NCI-H187 treated with DMSO at 0.1 percent for 48 hours (cell line): ENCODE measurements at regions not wholly inside any gene's neighbourhood (a gene's known extent, or its start where the extent isn't known, plus 50 kb on each side); places are given as distances from the start of the nearest gene placed in this dataset.

Experiments used
- DNase-seq: peaks from one replicate; lab custom pipeline; 2025; lab: John Stamatoyannopoulos, UW

DNA sequence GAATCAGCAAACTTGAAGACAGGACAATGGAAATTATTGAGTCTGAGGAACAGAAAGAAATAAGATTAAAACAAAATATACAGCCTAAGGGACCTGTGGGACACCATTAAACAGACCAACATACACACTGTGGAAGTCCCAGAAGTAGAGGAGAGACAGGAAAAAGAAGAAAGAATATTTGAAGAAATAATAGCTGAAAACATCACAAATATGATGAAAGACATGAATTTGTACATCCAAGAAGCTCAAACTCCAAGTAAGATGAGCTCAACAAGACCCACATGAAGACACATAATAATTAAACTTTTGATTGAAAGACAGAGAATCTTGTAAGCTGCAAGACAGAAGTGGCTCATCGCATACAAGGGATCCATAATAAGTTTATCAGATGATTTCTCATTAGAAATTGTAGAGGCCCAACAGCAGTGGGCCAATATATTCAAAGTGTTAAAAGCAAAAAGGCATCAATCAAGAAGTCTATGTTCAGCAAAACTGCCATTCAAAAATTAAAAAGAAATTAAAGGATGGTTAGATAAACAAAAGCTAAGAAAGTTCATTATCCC lies 311.3 kb upstream of the ADGRL2 start:
- no peak for DNase-seq

DNA sequence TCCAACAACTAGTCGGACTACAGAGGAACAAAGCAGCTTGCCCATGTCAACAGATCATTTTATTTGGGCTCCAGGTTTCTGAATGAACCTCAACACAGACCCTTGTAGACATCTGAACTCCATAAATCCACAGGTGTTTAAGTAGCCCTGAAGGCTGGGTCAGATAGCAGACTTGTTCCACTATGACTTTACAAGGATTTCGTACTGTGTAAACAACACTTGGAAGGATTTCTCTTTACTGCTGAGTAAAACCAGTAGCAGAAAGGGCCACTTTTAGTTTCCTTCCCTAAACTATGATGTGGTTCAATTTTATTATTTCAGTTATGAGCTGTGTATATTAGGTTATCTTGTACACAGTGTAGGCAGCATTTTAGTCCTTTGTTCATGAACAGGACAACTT lies 316.4 kb upstream of the ADGRL2 start:
- DNase-seq, result peak; percentile 41

DNA sequence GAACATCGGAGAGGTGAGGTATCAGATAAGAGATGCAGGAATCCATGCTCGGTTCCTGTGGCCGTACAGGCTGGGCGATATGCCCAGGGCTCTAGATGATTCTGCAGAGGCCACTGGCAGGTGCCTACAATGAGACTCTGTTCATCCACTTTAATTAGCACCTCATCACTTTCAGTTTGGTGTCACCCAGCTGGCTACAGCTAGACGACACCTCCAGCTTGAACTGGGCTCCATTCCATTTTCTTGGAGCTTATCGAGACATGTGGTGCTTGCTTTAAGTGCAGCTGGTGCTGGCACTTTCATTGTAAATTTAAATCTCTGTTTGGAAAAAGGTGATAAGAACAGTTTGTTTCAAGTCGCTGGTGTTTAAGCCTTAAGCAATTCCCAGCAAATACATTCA lies 322.5 kb upstream of the ADGRL2 start:
- no peak for DNase-seq

DNA sequence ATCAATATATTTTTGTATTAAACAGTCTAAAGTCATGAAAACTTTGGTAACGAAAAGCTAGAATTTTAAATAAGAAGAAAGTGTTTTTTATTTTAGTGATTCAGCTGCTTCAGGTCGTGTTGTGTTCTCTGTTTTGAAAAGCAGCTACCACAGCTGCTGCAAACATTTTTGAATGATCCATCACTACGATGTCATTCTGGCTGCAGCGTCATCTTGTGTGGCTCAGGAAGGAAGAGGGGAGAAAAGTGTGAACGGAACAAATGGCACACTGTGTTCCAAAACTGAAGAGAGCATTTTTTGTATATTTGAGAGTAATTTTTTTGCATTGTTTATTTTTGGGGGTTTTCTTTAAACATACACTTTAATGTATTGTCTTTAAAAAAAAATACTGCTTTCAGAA lies 323.0 kb upstream of the ADGRL2 start:
- no peak for DNase-seq

DNA sequence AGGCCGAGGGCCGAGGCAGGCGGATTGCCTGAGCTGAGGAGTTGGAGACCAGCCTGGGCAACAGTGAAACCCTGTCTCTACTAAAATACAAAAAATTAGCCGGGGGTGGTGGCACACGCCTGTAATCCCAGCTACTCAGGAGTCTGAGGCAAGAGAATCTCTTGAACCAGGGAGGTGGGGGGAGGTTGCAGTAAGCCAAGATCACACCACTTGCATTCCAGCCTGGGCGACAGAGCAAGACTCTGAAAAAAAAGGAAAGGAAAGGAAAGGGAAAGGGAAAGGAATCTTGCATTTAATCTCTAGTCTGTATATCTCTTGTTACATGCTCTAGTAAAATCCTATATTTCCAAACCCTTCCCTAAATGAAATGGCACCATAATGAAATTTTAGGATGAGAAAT lies 328.3 kb upstream of the ADGRL2 start:
- no peak for DNase-seq

DNA sequence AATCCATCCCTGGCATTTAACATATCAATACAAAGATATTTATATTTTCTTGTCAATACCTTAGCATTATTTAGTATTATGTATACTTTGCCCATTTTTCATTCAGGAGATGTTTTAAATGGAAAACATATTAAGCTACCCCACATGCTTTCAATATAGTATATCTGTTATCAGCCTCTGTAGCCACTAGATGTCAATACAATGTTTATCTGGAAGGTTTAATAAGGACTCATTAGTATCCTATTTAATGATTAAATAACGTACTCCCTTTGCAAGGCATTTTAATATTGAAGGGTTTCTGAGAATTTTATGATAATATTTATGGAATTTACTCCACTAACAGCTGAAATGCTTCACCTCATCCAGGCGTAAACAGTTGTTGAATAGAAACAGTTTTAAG lies 329.5 kb upstream of the ADGRL2 start:
- no peak for DNase-seq

DNA sequence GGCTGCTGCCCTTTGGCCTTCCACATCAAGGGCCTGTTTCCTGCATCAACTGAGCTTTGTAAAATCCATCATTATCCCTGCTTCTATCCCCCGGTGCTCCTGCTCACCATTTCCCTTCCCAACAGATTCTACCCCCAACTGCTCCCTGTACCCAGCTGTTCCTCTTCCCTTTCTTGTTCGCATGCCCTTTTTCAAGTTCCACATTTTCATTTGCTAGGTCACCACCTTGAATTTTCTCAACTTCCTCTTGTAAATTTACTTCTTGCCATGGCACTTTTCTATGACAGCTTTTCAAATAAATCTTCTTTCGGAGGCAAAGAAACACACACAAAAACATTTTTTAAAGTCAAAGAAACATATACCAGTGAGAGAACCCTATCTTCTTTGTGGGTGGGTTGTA lies 330.5 kb upstream of the ADGRL2 start:
- no peak for DNase-seq

DNA sequence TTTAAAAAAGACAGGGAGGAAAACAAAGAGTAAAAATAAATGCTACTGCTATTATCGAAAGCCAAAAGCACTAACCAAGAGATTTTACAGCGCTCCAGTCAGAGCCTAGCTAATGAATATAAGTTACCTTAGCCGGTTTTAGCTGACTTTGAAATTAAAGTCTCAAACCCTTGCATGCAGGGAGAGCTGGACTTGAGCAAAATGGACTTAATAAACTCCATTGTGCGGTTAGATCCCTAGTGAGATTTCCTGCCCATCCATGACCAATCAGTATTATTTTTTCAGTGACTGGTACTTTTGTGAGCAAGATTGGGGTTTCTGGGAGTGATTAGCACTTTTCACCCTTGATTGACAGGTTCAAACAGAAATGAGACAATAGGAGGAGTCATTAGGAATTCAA lies 333.4 kb upstream of the ADGRL2 start:
- DNase-seq, result no peak

DNA sequence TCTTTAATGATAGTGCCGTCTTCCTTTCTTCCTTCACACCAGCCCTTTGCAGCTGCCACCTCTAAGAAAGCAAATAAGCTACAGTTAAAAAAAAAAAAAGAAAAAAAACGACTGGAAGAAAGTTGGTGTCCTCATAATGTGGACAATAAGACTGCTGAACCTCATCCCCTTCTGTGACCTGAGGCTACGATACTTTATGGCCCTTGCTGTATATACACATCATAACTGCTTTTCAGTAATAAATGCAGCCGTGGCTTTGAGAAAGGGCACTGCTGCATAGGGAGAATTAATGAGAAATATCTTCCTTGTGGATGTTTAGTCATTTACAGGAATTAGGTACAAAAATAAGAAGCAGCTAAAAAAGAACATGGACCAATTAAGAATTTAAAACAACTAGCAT lies 333.8 kb upstream of the ADGRL2 start:
- no peak for DNase-seq

DNA sequence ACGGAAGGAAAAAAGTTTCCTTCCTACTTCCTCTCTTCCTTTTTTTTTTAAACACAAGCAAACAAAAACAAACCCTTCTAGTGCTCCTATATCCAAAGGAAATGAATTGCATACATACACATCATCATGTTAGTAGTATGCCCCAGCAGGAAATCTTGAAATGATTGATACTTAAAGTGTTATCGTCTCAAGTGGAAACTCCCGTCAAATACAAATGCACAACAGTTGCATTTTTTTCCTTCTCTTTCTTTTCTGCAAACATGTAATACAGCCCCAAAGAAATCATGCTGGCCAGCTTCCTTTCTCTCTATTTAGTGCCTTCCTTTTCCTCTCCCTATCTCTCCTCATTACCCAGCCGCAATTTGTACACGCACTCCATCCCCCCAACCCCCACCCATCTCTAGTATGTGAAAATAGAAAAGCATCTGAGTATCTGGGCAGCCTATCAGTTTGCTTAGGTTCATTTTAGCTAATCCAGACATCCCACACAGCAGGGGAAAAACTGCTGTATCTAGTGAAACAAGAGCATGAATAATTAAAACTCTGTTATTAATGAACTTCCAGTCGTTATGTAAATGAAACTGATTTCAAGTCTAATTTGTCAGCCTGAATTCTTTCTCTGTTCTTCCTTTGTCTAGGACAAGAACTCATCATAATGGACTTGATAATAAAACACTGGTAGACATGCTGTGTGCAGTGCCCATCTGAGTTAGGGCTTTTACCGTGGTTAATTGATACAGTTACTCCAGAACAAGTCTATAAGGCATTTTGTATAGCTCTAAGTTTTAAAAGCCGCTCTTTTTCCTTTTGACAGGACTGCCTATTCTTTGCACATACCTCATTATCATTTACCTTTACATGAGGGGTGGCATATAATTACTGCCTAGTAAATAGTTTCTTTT lies 336.5 kb upstream of the ADGRL2 start:
- no peak for DNase-seq

DNA sequence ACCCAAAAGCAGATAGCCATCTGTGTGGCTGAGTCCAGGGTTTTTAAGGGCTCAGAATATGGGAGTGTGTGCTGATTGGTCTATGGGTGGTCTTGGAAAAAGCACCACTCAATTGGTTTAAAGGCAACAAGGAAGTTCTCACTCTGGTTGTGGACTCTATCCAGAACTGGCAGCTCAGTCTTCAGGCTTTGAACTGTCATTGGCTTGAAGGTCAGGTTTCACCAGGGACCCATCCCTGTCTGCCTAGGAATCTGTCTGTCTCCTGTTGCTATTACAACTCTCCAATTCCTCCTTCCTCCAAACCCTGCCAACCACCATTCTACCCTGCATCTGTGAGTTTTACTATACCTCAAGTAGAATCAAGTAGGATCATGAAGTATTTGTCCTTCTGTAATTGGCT lies 341.7 kb upstream of the ADGRL2 start:
- DNase-seq, result no peak

DNA sequence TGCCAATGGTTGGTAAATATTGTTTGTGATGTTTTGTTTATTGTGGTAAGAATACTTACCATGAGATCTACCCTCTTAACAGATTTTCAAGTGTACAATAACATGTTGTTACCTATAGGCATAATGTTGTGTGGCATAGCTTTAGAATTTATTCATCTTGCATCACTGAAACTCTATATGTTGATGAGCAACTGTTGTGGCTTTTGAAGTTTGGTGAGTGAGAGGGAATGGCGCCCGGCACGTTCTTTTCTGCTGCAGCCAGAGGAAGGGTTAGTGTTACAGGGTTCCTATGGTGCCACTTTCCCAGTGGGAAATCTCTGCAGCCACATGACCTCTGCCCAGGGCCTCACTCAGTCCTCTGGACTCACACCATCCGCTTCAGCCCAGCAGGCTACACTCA lies 342.5 kb upstream of the ADGRL2 start:
- DNase-seq, result no peak

DNA sequence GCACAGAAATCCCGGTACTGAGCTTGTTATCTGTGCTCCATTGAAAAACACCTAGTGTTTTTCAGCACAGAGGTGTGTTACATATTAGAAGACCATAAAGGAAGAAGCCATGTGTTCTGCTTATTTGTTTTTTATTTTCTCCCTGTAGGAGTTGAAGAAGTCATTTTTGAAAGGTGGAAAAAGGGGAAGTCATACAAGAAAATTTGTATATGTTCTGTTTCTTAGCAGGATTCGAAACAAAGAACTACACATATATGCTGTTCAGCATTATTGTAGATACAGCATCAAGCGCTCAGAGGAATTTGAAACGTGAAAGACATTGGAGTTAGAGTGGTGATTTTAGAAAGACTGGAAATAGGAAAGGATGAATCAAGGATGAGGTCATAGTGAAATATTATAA lies 345.3 kb upstream of the ADGRL2 start:
- no peak for DNase-seq

DNA sequence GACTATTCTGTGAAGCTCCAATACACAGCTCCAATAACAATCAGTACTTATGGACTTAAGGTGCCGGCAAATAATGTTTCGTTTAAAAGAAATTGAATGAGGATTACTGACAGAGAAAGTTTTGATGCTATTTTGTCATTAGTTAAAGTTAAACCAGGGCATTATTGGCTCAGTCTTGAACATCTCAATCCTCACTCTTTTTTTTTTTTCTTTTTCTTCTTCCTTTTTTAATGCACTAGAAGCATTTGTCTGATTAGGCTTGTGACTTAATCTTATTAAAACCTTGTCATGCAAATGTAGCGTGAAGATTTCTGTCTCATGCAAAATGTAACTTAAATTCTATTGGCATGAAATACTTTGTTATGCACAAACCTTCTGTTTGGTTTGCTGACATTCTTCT lies 346.8 kb upstream of the ADGRL2 start:
- DNase-seq, result no peak

DNA sequence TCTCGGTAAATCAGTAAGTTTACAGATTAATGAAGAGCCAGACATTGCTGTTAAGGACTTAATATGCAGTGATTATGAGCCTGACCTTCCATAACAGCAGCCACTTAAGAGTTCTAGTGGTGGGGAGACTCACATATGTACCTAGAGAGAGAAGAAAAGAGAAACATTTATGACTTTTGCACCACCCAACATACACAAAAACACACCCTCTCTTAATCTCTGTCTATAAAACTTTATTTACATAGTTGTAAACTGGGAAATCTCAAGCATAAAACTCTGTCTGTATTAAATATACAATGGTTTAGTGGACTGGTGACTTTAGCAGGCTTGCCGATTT lies 347.4 kb upstream of the ADGRL2 start:
- DNase-seq, result no peak

DNA sequence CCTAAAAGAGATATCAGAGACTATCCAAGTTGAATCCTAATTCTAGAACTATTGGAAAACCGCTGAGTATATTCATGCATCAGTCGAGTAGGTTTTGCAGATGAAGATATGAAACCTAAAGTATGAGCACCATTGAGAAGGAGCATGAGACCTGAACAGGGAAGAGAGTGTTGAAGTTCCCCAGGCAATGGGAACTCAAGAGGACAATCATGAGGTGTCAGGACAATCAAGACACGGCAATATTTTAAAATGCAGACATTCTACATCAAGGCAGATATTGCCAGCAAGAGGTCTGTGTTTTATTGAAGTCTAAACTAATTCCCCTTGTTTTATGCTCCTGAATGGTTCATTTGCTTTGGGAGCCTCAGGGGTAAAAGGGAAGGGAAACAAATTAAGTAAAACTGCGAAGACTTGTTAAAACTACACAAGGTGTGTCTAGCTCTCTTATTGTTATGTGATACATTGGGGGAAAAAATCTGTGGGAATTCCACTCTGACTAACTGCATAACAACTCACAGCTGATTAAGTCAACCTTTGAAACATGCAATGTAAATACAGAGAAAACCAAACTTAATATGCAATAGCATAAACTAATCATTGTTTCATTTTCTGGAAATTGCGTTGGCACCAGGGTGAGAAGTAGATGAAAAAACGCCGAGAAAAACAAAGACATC lies 347.9 kb upstream of the ADGRL2 start:
- DNase-seq, result no peak

DNA sequence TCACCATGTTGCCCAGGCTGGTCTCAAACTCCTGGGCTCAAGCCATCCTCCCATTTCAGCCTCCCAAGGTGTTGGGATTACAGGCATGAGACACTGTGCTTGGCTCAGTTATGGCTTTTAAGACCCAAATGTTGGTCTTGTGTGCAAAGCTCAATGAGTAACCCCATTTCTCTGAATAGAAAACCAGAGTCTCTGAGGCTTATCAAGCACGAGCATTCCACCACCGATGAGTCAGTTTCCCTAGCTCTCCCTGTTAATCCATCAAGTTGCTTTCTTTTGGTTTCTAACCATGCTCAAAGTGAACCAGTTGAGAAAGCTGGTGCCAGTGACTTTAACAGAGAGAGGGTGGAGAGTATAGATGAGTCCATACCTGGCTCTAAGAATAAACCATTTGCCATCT lies 350.9 kb upstream of the ADGRL2 start:
- DNase-seq, result no peak

DNA sequence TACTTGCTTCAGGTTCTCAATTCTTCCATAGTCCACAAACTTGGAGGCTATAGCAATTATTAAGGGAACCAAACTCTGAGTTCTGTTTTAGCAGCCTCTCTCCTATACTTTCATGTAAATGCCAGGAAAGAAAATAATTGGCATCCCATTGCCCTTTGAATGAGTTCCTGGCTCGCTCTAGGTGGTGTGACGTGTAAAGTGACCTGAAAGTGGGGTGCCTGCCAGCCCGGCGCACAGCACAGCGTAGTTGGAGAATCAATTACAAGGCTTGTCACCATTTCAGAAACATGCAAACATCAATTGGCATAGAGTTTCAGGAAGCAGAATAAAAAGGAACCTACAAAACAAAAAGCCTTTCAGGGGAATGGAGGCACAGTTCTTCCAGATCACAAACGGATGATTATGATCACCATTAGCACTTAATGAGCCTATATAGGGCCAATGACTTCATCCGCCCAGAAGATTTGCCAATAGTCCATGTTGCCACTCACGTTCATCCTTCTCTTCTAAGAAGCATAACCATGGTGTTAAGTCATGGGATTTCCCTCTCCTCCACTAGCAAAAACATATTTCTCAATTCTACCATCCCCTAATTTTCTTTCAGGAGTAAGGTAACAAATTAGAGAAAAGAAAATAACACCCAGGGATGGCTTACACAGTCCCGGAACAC lies 354.6 kb upstream of the ADGRL2 start:
- no peak for DNase-seq

DNA sequence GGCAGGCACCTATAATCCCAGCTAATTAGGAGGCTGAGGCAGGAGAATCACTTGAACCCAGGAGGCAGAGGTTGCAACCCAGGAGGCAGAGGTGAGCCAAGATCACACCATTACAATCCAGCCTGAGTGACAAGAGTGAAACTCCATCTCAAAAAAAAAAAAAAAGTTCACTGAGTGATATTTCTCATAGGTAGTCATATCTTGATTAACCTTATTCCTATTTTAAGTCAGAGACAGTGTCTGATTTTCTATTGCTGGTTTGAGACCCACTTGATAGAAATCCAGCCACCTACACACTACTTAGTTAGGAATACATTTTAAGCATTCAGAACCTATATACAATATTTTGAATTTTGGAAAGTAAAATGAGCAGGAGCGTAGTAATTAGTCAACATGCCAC lies 357.4 kb upstream of the ADGRL2 start:
- DNase-seq, result no peak

DNA sequence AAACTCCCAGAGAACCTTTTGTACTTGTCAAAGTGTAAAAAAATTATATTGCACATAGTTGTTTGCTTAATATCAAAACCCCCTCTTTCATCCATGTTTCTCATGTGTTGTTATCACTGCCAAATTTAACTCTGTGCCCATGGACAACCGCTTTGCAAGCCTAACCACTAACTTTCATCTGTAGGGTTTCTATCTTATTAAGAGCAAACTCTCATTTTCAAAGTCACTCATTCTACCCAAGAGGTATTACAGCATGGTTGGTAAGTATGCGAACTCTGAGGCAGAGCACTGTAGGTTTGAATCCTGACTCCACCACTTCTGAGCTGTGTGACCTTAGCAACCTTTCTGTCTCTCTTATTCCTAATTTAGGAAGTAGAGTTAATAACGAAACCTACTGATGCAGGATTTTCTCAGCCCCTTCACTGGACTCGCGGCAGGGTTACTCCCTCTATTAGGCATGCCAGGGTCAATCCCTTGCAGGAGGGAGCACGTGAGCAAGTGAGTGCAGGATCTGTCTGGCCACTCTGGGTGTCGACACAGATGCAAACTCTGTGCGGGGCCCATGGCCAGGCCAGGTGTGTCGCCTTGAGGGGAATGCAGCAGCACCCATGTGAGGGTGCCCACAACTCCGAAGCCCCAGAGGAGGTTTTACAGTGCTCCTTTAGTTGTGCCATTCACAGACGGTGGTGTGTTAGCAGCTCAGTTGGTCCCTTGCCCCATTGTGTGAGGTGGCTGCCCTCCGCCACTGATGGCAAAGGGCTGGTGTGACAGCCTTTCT lies 361.5 kb upstream of the ADGRL2 start:
- no peak for DNase-seq

DNA sequence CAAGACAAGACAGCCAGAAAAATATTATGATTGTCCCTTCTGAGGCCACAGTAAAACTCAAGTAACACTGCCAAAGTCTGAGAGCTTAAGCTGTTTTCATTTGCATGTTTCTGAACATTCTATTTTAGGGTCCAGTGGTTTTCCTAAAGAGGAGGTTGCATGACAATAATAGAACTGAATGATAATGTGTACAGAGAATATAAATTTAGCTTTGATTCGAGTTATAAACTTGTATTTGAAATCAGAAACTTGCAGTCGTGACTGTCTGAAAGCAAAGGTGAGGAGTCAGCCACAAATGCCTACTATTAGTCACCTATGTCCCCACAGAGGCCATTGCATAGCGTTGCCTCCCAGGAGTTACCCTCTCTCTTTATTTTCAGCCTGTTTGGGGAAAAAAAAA lies 363.1 kb upstream of the ADGRL2 start:
- DNase-seq, result no peak

DNA sequence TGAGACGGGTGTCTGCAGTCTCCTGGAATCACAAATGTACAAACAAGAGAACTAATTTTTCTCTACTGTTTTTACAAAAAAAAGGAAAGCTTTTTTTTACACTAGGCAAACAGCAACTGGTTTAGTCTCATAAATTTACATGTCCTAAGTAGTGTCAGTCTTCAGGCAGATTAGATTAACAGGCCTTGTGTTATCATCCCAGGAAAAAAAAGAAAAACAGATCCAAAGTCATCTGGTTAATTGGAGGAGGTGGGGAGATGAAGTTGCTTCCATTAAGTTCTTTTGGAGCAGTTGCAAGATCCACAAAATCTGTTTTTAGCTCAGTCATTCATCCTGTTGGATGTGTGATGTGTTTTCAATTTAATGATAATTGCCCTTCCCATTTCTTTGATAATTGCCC lies 363.5 kb upstream of the ADGRL2 start:
- no peak for DNase-seq
